HG02588 (cell line): ENCODE measurements at regions not wholly inside any gene's neighbourhood (a gene's known extent, or its start where the extent isn't known, plus 50 kb on each side); places are given as distances from the start of the nearest gene placed in this dataset.
"Not testable (repeated sequence)": the region's sequence is repeated elsewhere in the genome, so short reads cannot be mapped to it uniquely, and the experiment has no call there.

Source experiments
- ATAC-seq: cut with Tn5 transposase; IDR thresholded peaks from one replicate; pipeline ENCODE4 v1.9.1; 2021; ENCODE audit warnings: mild to moderate bottlenecking, moderate library complexity; ENCODE audit not compliant: unreplicated experiment

DNA sequence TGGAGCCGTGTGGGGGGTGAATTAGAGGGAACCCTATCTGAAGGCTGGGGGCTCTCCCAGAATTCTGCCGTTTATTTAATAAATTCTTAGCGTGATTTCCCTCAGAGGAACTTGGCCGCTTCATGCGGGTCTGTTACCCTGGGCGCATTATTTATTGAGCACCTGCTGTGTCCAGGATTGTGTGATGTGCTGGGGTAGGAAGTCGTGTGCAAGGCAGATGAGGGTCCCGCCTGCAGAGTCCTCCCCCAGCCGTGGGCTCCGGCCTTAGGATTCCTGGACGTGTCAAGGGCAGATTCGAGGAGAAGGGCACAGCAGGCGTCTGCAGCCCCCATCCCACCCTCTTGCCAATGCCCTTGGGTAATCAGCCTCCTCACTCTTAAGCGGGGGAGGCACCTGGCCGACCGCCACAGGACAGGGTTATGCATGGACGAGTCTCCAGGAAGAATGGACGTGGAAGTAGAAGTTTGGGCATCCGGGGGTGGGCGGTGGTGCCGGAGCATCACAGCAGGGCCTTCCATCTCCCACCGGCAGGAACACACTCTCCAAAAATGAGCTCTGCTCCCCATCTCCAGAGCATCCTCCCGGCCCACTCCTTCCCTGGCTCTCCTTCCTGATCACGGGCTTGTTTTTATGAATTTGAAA is 233.3 kb upstream of the C1orf174 start:
- ATAC-seq = no peak

DNA sequence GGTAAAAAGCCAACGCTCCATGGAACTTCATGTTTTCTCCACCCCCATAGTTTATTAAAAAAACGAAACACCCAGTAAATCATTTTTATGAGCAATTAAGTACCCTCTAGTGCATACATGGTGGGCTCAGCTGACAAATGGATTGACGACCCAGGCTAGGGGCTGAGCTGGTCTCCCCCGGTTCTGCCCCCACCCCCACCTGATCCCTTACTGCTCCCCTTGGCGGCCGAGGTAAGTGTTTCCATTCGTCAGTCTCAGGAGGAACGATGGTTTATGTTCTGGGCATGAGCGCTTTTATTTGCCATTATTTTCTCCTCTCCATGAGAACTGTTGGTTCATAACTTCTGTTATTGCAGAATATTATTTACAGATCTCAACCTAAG is 233.9 kb upstream of the C1orf174 start:
- no peak for ATAC-seq

DNA sequence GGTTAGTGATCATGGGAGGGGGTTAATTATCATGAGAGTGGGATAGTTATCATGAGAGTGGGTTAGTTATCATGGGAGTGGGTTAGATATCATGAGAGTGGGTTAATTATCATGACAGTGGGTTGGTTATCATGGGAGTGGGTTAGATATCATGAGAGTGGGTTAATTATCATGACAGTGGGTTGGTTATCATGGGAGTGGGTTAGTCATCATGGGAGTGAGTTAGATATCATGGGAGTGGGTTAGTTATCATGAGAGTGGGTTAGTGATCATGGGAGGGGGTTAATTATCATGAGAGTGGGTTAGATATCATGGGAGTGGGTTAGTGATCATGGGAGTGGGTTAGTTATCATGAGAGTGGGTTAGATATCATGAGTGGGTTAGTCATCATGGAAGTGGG is 235.8 kb upstream of the C1orf174 start:
- not testable (repeated sequence) for ATAC-seq

DNA sequence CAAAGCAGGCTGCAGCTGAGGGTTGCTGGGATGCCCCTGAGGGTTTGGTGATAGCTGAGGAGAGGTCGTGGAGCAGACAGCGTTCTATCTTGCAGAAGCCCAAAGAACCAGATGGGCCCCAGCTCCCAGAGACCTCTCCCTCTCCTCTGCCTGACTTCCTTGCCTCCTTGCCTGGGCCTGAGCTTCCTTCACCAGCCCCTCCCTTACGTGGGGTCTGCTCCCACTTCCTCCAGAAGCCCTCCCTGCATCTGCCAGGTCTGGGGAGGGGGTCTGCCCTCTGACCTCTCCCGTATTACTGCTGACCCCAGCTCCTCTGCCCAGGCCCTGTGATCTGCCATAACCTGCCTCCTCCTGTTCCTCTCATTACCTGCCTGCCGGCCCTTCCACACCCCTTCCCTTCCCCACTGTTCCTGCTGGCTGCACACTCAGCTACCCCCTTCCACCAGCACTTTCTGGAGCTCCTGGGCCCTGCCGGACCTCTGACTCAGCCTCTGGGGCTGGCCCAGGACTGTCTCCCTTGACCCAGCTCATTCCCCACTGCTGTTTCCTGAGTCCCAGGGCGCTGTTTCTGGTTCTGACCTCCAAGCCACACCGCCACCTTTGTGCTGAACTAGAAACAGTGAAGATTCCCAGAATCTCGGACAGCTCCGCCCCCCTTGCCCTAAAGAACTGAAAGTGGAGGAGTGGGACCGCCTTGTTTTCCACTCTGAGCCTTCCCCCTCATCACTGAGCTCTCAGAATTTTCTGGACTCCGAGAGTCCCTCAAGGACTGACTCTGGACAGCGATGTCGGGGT is 237.7 kb upstream of the C1orf174 start:
- ATAC-seq = no peak

DNA sequence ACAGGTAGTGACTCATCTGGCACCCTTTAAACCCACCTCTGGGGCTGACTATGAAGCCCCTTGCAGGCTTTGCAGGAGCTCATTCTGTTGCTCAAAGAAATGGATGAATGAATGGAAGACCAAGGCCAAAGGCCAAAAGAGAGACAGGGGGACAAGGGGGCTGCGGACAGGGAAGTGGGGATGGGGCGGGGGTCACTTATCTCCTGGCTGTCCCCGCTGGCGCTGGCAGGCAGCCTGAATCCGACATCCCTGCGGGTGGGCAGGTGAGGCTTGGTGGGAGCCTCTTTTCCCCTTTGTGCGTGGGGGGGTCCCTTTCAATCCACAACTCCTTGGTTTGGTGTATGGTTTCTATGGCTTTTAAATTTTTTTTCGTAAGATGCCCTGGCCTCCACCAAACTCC is 239.6 kb upstream of the C1orf174 start:
- ATAC-seq = no peak

GRCh38 chr1:4140241-4140640 is 240.2 kb upstream of the C1orf174 start:
- ATAC-seq = no peak

GRCh38 chr1:4140821-4141220 is 240.7 kb upstream of the C1orf174 start:
- no peak for ATAC-seq

DNA sequence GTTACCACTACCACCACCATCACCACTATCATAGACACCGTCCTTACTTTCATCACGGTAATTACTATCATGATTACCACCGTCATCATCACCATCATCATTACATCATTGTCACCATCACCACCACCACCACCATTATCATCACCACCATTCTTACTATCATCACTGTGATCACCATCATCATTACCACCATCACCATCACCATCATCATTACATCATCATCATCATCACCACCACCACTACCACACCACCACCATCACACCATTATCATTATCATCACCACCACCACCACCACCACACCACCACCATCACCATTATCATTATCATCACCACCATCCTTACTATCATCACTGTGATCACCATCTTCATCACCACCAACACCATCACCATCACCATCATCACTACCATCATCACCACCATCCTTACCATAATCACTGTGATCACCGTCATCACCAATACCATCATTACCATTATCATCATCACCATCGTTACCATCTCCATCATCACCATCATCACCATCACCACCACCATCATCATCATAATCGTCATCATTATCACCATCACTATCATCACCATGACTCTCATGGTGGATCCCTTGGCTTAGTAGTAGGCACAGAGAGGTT is 244.4 kb upstream of the C1orf174 start:
- ATAC-seq = no peak

DNA sequence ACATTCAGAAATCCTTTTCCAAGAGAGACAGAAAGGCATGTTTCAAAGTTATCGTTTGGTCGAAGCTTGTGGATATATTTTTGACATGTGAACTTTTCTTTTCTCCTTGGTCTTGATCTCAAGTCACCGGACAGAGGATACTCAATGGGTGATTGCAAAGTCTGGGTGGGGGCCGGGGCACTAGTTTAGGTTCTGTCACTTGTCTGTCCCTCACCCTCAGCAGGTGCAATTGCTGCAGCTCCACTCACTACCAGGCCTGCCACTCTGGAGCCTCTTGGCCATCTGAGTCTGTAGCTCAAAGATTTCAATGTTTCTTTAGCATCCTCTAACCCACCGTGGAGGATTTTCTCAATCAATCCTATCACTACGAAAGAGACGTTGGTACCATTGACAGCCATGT is 246.0 kb upstream of the C1orf174 start:
- ATAC-seq = no peak

- ATAC-seq = no peak
These were observed 246.5 kb upstream of the C1orf174 start for GRCh38 chr1:4146614-4147013.

- ATAC-seq = no peak
These were observed 247.4 kb upstream of the C1orf174 start for GRCh38 chr1:4147509-4147908.

DNA sequence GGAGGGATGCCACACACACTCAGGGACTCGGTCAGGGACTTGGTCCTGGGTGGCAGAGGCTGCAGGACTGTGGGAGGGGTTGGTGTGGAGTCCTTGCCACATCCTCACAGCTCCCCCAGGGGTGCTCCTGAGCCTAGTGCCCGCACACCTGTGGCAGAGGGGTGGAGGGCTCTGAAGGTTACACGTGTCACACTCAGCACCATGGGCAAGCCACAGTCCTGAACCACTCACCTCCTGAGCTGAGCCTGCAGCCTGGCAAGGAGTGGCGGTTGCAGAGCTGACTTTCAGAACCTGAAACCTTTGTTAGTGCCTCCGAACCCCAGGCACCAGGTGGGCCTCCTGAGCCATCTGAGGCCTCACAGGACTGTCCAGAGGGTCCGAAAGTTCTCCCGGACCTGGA is 249.2 kb upstream of the C1orf174 start:
- ATAC-seq = no peak

- ATAC-seq = no peak
These were observed 249.8 kb upstream of the C1orf174 start for GRCh38 chr1:4149831-4150230.

- no peak for ATAC-seq
These were observed 250.2 kb upstream of the C1orf174 start for GRCh38 chr1:4150262-4150661.

DNA sequence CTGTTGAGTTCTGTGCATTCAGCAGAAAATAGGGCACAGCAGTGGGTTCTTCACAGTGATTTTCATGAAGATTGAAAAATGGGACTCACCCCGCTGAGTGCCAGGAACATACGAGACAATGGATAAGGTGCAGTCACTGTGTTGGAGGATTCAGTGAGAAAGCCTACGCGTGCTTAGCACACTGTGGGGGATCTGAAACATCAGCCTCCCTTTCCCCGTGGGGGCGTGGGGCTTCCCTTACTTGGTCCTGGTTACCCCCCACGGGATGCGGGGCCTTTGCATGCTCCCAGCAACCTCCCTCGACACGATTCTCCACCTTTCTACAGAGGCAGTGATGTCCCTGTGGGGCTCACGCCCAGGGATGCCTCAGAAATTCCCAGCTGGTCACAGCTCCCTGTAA is 252.2 kb upstream of the C1orf174 start:
- no peak for ATAC-seq

DNA sequence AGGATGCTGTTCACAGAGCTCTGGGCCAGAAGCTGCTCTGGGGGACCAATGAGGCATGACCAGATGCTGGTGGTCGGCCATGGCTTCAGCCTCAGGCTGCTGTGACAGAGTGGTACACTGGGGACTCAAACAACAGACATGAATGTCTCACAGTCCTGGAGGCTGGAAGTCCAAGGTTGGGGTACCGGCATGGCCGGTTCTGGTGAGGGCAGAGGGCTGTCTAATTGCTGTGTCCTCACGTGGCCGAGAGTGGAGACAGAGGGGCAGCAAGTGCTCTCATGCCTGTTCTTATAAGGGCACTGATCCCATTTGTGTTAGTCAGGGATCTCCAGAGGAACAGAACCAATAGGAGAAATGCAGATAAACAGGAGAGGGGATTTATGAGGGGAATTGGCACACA is 253.5 kb upstream of the C1orf174 start:
- ATAC-seq = no peak

GRCh38 chr1:4156241-4156973 is 256.3 kb upstream of the C1orf174 start:
- ATAC-seq = no peak

DNA sequence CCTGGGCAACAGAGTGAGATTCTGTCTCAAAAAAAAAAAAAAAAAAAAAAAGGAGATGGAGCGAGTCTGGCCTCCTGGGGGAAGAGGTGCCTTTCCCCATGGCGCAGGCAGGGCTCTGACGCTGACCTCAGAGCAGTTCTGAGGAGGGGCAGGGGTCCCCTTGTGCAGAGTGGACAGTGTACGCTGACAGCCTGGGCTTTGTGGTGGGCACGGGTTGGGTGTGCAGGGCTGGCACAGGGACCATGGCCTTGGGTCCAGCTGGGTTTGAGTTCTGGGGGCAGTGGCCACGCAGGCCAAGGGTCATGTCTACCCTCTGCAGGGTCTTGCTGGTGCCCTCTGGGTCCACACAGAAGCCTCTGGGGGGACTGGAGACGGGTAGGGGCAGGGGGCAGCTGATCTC is 260.1 kb upstream of the C1orf174 start:
- no peak for ATAC-seq

GRCh38 chr1:4161366-4162006 is 261.4 kb upstream of the C1orf174 start:
- ATAC-seq = no peak

- no peak for ATAC-seq
These were observed 264.9 kb upstream of the C1orf174 start for GRCh38 chr1:4164965-4165364.

- no peak for ATAC-seq
These were observed 265.7 kb upstream of the C1orf174 start for GRCh38 chr1:4165686-4166300.
